ENCODE measurements at regions not wholly inside any gene's neighbourhood (a gene's known extent, or its start where the extent isn't known, plus 50 kb on each side); places are given as distances from the start of the nearest gene placed in this dataset.
"Not testable (repeated sequence)": the region's sequence is repeated elsewhere in the genome, so short reads cannot be mapped to it uniquely, and the experiment has no call there.

DNA sequence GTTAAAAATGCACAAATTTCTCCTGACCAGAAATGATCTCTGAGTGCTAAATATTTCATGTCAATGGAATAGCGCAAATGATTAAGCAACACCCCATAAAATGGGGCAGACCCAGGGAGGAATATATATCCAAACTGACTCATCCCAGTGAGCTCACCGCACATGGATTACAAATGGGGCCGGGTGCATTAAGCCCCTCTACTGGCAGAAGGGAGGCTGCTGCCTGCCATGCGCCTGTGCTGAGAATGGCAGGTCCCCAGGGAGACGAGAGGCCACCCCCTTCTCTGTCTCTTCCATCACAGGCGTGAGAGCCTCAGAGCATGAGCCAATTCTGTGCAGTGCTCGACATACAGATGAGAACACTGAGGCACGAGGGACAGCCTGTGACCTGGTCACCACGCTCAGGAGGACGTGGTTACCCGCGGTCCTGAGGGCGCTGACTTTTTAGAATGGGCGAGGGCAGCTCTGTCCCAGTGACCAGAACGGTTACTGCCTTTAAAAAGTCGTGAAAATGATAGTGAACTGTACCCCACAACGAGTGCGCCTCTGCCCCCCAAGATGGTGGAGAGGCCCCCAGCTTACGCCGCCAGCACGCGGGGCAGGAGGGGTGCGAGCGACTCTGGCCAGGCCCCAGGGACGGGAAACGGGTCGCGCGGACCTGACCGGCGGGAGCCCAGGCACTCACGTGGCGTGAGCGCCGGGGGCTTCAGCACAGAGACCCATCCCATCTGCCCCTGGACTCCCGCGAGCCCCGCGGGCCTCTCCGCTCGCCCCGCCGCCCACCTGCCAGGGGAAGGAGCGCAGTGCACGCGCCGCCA lies 130.2 kb upstream of the ALDH3B2 start:
- DNase-seq = not testable (repeated sequence)

DNA sequence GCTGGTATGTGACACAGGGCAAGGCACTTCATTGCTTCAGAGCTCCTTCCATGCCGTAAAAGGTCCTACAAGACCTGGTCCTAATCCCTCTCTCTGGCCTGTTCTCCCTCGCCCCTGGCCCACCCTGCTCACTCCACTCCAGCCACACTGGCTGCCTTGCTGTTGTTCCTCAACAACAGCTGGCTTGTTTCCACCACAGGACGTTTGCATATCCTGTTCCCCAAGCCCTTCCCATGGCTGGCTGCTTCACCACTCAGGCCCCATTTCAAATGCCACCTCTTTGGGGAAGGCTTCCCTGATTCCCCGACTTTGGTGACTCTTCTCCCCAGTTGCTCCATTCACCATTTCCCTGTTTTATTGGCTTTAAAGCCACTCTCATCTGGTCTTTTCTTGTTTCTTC lies 129.1 kb upstream of the ALDH3B2 start:
- not testable (repeated sequence) for DNase-seq

DNA sequence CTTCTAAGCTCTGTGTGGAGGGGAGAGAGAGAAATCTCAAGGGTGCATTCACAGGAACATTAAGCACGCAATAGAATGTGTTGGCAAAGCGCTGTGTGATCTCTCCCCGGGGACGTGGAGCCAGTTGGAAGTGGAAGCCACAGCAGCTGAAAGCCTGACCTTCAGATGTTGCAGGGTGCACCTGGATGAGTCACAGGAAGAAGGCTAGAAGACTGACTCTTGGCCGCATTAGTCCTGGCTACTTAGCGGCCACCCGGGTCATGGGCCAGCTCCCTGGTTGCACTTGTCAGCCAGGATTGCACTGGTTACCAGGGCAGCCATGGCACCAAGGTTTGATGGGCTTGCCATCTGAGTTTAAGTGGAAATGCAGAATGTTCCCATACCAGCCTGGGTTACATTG lies 128.6 kb upstream of the ALDH3B2 start:
- not testable (repeated sequence) for DNase-seq

DNA sequence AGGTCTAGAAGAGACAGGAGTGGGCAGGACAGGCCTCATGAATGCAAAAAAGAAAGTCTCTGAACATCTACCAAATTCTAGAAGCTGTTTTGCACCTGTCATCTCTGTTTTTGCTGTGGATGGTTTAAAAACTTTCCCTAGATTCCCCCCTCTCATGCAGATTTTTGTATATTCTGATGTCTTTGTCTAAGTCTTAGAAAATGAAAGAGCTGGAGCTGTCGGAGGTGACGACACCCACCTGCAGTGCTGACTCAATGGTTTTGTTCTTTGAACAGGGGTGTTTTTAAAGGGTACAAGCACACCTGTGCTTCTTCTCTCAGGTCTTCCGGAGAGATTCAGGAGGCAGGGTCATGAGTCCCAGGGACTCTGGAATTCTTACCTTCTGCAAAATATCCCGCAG lies 128.2 kb upstream of the ALDH3B2 start:
- not testable (repeated sequence) for DNase-seq

DNA sequence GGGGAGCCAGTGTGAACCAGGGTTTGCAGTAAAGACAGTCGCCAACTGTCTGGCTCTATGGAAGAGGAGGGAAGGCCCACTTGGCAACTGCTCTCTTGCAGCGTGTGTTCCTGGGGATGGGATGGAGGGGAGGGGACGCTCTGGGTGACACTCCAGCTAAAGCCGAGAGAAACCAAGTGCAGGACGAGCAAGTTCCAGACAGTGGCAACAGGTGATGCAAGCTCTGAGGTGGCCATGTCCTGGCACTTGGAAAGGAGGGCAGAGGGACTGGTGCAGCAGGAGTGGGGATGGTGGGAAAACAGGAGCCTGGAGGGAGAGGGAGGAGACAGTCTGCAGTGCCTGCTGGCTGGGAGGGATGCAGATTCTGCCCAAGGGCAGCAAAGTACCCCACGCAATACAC lies 127.0 kb upstream of the ALDH3B2 start:
- not testable (repeated sequence) for DNase-seq

DNA sequence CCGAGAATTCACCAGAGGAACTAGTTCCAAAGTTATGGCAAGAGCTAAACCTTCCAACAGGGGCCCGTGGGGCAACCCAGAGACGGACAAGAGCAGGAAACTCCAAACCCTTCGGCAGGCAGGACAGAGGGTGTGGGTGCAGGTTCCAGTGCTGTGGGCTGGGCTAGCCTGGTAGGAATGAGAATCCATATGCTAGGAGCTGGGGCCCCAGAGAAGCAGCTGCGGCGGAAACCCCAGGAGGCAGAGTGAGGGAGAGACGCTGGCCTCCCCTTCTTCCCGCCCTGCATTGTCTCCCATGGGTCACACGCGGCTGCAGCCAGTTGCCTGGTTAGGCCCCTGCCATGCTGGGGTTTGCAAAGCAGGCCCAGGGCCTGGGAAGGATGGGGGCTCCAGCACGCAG lies 126.2 kb upstream of the ALDH3B2 start:
- not testable (repeated sequence) for DNase-seq

DNA sequence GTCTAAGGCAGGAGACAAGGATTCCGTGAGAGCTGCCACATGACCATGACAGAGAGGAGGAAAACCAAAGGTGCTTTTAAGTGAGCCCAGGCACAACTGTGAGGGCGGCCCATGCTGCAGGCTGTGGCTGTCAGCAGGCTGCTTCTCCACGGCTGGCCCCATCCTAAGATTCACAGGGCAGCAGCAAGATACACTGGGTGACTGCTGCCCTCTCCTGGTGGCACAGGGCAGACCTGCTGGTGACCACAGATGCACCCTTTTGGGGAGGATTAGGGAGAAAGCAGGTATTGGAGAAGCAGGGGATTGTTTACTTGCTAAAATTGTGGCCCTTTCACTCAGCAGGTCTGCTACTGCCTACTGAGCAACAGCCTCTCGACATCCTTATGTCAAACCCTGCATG lies 125.4 kb upstream of the ALDH3B2 start:
- DNase-seq = not testable (repeated sequence)

DNA sequence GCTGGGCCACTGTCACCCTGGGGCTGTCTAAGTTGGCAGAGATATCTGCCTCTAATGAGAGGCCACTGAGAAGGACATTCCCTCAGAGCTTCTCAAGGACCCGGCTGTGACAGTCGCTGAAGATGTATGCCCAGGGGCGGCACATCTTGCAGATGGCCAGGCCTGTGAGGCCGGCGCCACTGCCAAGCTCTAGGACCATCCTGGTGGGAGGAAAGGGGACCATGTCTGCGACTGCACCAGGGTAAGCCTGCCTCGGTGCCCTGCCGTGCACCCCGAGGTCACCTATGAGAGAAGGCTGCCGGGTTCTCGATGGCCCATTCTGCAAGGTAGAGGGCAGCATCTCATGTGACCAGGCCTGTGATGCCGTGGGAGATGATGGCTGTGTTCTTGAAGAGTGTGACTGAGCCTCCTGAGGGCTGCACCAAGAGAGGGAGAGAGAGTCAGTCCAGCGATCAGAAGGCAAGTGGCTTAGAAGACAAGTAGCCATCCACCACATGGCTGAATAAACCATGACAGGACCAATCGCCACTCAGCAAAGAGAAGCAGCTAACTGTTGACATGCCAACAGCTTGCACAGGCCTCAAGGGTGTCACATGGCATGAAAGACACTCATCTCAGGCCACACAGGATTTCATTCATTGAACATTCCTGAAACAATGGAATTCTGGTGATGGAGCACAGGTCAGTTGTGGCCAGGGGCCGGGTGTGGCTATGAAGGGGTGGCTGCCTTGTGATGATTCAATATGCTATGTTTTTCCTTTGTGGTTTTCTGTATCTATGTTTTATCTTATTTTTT lies 123.5 kb upstream of the ALDH3B2 start:
- not testable (repeated sequence) for DNase-seq

DNA sequence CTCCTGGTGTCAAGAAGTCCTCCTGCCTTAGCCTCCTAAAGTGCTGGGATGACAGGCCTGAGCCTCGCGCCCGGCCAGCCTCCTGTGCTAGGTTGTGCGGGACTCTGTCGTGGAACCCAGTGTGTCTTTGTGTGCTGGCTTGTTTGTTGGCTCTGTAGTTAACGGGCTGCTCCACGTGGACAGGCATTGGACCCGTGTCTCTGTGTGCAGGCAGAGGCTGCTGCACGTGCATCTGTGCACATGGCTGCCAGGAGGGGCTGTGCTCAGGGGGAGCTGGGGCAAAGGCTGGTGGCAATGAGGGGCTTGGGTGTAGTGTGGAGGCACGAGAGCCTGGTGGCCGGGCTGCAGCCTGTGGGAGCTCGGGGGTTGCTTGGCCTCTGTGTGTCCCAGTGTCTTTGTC lies 121.3 kb upstream of the ALDH3B2 start:
- DNase-seq = no peak

DNA sequence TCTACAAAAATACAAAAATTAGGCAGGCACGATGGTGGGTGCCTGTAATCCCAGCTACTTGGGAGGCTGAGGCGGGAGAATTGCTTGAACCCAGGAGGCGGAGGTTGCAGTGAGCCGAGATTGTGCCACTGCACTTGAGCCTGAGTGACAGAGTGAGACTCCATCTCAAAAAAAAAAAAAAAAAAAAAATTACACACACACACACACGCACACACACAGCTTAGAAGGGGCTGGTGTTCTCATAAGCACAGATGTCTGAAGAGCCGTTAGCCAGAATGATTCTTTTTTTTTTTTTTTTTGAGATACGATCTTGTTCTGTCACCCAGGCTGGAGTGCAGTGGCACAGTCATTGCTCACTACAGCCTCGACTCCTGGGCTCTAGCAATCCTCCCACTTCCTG lies 119.3 kb upstream of the ALDH3B2 start:
- not testable (repeated sequence) for DNase-seq

DNA sequence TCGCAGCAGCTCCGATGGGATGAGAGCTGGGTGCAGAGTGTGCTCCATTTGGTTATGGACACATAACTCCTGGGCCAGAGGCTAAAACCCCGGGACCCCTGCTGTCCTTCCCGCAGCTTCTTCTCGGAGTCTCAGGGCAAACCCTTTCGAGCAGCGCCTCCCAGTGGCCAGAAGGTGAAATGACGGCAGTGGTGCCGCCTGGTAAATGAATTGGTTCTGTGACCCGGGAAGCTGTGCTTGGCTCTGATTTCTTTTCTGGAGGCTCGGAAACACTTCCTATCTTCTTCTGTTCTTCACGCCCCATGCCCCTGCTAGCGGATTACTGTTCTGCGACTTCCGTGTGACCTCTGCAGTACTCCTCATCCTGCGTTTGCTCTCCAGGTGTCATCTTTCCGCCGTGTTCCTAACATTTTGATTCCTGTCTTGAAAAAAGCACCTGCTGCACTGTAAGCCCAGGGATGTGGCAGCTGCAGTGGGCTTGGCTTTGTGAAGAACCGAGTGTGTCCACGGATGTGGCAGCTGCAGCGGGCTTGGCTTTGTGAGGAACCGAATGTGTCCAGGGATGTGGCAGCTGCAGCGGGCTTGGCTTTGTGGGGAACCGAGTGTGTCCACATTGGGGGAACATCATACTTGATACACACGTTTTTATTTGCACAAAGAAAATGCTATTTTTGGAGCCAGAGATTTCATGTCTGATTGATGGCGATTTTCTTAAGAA lies 118.0 kb upstream of the ALDH3B2 start:
- peak; percentile 74 for DNase-seq

DNA sequence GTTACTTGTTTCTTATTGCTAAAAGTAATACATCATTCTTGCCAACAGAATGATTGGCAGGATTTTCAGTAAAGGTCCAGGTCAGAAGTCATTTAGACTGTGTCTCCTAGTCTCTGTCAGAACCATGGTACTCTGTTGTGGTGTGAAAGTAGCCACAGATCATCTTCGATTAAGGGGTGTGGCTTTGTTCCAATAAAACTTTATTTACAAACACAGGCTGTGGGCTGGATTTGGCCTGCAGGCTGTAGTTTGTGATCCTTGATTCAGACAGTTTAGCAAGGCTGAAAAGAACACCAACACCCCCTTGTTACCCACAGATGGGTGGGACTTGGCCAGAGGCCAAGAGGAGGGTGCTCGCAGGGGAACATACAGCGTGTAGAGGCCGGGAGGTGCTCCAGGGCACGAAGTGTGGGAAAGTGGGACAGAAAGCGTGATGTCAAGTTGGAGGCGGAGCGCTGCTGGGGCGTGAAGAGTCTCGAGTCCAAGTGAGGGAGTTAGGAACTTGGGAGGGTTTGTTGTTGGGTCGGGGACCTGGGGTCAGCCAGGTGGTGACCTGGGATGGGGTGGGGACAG lies 117.3 kb upstream of the ALDH3B2 start:
- peak; percentile 86 for DNase-seq

DNA sequence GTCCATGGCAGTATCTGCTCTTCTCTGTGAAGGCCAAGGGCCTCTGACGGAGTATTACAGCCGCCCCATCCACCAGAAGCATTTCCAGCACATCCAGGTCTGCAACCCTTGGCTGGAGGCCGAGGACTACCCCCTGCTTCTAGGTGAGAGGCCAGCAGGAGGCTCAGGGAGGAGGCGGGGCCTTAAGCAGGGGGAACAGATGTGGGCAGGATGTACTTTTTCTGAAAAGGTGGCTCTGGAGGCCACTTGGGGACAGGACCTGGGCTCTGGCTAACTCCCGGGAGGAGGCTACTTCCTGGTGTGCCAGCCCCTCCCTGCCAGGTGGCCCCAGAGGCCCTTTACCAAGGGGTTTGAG lies 113.9 kb upstream of the ALDH3B2 start:
- not testable (repeated sequence) for DNase-seq

DNA sequence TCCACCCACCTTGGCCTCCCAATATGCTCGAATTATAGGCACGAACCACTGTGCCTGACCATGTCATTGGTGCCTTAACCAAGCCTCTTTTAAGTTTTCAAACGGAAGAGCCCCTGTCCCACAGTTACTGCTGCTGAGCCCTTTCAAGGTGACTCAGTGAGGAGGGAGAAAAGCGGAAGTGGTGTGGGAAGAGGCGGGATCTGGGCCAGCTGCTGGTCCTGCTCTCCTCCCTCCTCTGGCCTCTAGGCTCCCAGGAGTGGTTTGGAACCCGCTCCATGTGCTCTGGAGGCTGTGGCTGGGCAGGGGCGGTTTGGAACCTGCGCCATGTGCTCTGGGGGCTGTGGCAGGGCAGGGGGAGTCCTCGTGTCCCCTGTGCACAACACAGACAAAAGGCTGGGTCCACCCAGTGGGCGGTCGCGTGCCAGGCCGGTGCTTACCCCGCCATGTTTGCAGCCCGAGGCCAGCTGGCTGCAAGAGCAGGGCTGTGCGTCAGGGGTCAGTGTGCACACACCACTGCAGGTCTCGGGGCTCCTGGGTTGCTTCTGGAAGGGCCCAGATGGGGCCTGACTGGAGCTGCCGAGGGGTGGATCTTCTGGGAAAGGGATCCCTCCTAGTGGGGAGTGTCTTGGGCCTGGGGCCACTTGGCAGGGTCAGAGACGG lies 113.4 kb upstream of the ALDH3B2 start:
- not testable (repeated sequence) for DNase-seq

DNA sequence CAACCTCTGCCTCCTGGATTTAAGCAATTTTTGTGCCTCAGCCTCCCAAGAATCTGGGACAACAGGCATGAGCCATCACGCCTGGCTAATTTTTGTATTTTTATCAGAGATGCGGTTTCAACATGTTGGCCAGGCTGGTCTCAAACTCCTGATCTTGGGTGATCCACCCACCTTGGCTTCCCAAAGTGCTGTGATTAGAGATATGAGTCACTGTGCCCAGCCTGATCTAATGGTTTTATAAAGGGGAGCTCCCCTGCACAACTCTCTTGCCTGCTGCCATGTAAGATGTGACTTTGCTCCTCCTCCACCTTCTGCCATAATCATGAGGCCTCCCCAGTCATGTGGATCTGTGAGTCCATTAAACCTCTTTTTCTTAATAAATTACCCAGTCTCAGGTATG lies 107.5 kb upstream of the ALDH3B2 start:
- not testable (repeated sequence) for DNase-seq

DNA sequence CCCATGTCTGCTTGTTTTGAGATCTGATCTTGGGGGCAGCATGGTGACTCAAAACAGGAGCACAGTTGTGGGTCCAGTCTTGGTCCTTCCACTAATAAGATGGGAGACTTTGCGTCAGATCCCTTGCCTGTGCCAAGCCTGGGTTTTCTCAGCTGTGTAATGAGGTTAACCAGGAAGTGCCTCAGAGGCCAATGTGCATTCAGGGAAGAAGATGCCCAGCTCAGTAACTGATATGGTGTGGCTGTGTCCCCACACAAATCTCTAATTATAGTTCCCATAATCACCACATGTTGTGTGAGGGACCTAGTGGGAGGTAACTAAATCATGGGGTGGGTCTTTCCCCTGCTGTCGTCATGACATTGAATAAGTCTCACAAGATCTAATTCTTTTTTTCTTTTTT lies 107.1 kb upstream of the ALDH3B2 start:
- not testable (repeated sequence) for DNase-seq

DNA sequence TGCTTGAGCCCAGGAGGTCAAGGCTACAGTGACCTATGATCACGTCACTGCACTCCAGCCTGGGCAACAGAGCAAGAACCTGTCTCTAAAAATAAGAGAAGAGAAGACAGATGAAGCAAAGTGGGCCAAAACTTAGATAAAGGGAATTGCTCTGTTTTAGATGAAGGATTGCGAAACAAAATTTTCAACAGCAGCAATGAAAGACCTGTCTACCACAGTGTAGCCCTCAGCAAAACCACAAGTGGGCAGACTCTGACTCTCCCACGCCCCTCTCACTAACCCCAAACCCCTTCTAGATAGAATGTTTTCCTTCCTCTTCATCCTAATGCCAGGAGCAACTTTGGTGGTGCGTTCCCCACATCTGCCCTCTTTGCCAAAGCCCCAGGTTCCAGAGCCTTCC lies 105.6 kb upstream of the ALDH3B2 start:
- DNase-seq = no peak

DNA sequence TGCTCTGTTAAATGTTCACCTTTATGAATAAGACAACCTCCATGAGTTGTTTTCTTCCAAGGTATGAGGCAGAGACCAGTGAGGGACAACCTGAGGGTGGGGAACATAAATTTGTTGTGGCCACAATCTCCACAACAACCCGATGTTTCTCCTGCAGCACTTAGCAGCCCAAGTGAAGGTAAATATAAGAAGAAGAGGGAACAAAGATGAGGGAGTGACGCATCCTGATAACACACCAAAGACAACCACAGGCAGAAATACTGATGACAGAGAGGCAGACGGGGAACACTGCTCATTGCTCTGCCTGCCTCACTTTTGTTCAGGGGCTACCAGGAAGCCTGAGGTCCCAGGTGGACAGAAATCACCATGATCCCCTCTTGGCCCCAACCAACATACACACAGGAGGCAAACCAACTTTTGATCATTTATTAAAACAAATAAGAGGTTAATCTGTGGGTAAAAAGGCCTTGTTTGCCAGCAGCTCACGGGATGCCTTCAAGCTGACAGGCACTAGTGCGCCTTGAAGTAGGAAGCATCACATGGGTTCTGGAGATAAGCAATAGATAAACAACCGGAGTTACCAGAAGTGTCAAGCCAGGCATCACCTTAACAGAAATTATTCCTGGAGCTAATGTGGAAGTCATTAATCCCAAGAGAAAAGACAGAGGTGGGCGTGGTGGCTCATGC lies 104.9 kb upstream of the ALDH3B2 start:
- DNase-seq = not testable (repeated sequence)

DNA sequence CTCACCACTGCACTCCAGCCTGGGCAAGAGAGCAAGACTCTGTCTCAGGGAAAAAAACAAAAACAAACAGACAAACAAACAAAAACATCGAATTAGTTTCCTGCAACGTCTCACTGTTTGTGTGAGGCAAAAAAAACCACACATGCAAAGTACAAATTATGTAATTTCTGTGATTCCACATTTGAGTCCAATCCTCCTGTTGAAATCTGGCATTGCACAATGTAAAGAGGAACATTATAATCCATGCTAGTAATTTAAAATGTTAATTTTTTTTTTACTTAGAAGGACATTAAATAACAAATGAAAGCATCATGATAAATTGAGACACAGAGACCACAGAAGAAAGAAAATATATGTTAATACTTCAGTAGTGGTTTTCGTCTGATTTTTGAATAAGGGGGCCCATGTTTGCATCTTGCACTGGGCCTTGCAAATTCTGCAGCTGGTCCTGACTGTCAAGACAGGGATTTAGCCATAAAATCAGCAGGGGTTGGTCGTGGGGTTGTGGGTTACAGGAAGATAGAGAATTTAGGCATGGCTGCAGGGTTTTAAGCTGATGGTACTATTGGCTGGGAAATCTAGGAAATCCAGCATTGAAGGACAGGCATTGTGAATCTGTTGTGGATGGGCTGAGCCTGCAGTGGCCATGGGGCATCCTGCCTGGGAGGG lies 102.6 kb upstream of the ALDH3B2 start:
- no peak for DNase-seq

DNA sequence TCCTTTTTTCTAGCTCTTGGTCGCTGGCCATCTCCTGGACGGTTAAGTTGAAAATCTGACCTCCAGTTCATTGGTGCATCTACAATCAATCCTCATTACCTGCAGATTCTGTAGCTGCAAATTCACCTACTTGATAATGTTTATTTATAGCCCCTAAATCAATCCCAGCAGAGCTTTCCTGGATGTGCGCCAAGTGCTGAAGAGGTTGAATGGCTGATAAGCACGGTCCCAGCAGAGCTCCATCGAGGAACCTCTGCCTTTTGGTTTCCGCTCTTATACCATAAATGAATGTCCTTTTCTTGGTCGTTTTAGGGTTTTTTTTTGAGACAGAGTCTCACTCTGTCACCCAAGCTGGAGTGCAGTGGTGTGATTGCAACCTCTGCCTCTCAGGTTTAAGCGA lies 99.8 kb upstream of the ALDH3B2 start:
- peak; percentile 86 for DNase-seq

DNA sequence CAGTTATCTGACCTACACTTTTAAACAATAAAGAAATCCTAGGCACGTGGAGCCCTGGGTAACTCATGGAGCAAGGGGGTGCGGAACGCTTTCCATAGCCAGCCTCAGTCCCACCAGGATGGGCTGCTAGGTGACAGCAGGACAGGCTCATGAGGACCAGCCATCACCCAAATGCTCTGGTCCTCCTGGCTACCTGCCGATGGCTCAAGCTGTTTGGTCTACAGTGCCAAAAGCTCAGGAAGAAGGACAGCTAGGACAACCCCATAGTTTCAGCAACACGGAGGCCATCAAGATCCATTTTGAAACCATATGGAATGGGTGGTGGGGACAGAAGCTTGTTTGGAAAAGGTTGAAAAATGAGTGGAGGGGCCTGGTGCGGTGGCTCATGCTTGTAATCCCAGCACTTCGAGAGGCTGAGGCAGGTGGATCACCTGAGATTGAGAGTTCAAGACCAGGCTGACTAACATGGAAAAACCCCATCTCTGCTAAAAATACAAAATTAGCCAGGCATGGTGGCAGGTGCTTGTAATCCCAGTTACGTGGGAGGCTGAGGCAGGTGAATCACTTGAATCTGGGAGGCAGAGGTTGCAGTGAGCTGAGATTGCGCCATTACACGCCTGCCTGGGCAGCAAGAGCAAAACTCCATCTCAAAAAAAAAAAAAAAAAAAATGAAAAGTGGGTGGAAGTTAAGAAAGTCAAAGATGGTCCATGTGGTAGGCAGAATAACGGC lies 93.7 kb upstream of the ALDH3B2 start:
- not testable (repeated sequence) for DNase-seq

Data from NCI-H345 (cell line).